ENCODE measurements at regions not wholly inside any gene's neighbourhood (a gene's known extent, or its start where the extent isn't known, plus 50 kb on each side); places are given as distances from the start of the nearest gene placed in this dataset.

GRCh38 chr2:156031121-156031520 is 301.4 kb downstream of the NR4A2 start:
- H3K9me3 Mint-ChIP-seq: no peaks in the 10 kb centered on the region
- H3K4me1 Mint-ChIP-seq: no peaks in the 10 kb centered on the region
- ATAC-seq (ENCODE audit: low read depth): no peak
- no peak for DNase-seq (ENCODE audit: low spot score in 2 of 2)
- H3K27ac Mint-ChIP-seq: no peak overlapping the region
- H3K36me3 Mint-ChIP-seq: no peaks in the 10 kb centered on the region
- no peak overlapping the region for H3K4me3 Mint-ChIP-seq
- H3K27me3 Mint-ChIP-seq: peaks cover 2% of the 10 kb centered on the region

GRCh38 chr2:156023229-156023869 is 309.2 kb downstream of the NR4A2 start:
- no peak overlapping the region for H3K4me3 Mint-ChIP-seq
- no peaks in the 10 kb centered on the region for H3K36me3 Mint-ChIP-seq
- H3K4me1 Mint-ChIP-seq: no peaks in the 10 kb centered on the region
- no peaks in the 10 kb centered on the region for H3K9me3 Mint-ChIP-seq
- DNase-seq (ENCODE audit: low spot score in 2 of 2): no peak
- no peak for ATAC-seq (ENCODE audit: low read depth)
- H3K27ac Mint-ChIP-seq: no peak overlapping the region
- peaks cover 4% of the 10 kb centered on the region for H3K27me3 Mint-ChIP-seq

GRCh38 chr2:156021146-156022040 is 311.1 kb downstream of the NR4A2 start:
- Mint-ChIP-seq H3K27ac (no peak overlapping the region), H3K27me3 (peaks cover 2% of the 10 kb centered on the region), H3K4me3 (no peak overlapping the region), H3K4me1 (no peaks in the 10 kb centered on the region), H3K9me3 (no peaks in the 10 kb centered on the region), H3K36me3 (no peaks in the 10 kb centered on the region)
- ATAC-seq (ENCODE audit: low read depth): no peak
- no peak for DNase-seq (ENCODE audit: low spot score in 2 of 2)

- H3K4me3 Mint-ChIP-seq: no peak overlapping the region
- H3K27ac Mint-ChIP-seq: no peak overlapping the region
- H3K4me1 Mint-ChIP-seq: no peaks in the 10 kb centered on the region
These were observed 313.2 kb downstream of the NR4A2 start for GRCh38 chr2:156019341-156019740.

GRCh38 chr2:156017341-156017885 is 315.1 kb downstream of the NR4A2 start:
- Mint-ChIP-seq H3K9me3 (no peaks in the 10 kb centered on the region), H3K4me3 (no peak overlapping the region), H3K27ac (no peak overlapping the region), H3K4me1 (no peaks in the 10 kb centered on the region), H3K36me3 (no peaks in the 10 kb centered on the region), H3K27me3 (peaks cover 4% of the 10 kb centered on the region)
- DNase-seq (ENCODE audit: low spot score in 2 of 2): no peak
- no peak for ATAC-seq (ENCODE audit: low read depth)

More at GRCh38 chr2:156019341-156019740, 313.2 kb downstream of the NR4A2 start:
- Mint-ChIP-seq H3K27me3 (peaks cover 2% of the 10 kb centered on the region), H3K36me3 (no peaks in the 10 kb centered on the region), H3K9me3 (no peaks in the 10 kb centered on the region)
- no peak for ATAC-seq (ENCODE audit: low read depth)
- no peak for DNase-seq (ENCODE audit: low spot score in 2 of 2)

GRCh38 chr2:156009293-156009692 is 323.2 kb downstream of the NR4A2 start:
- no peak for ATAC-seq (ENCODE audit: low read depth)
- no peak for DNase-seq (ENCODE audit: low spot score in 2 of 2)

GRCh38 chr2:156006721-156007618 is 325.6 kb downstream of the NR4A2 start:
- ATAC-seq (ENCODE audit: low read depth) (no peak), DNase-seq (ENCODE audit: low spot score in 2 of 2) (no peak)
- Mint-ChIP-seq H3K4me1 (no peaks in the 10 kb centered on the region), H3K27me3 (no peaks in the 10 kb centered on the region), H3K27ac (no peak overlapping the region), H3K36me3 (no peaks in the 10 kb centered on the region), H3K4me3 (no peak overlapping the region), H3K9me3 (no peaks in the 10 kb centered on the region)

More at GRCh38 chr2:156009293-156009692, 323.2 kb downstream of the NR4A2 start:
- Mint-ChIP-seq H3K36me3 (no peaks in the 10 kb centered on the region), H3K4me3 (no peak overlapping the region), H3K9me3 (no peaks in the 10 kb centered on the region), H3K4me1 (no peaks in the 10 kb centered on the region), H3K27ac (no peak overlapping the region), H3K27me3 (peaks cover 2% of the 10 kb centered on the region)

GRCh38 chr2:156005999-156006712 is 326.4 kb downstream of the NR4A2 start:
- H3K9me3 Mint-ChIP-seq: no peaks in the 10 kb centered on the region
- H3K4me3 Mint-ChIP-seq: no peak overlapping the region
- H3K27ac Mint-ChIP-seq: no peak overlapping the region
- ATAC-seq (ENCODE audit: low read depth) (no peak), DNase-seq (ENCODE audit: low spot score in 2 of 2) (no peak)
- no peaks in the 10 kb centered on the region for H3K4me1 Mint-ChIP-seq
- no peaks in the 10 kb centered on the region for H3K36me3 Mint-ChIP-seq
- no peaks in the 10 kb centered on the region for H3K27me3 Mint-ChIP-seq

GRCh38 chr2:156005531-156005930 is 327.0 kb downstream of the NR4A2 start:
- DNase-seq (ENCODE audit: low spot score in 2 of 2) (no peak), ATAC-seq (ENCODE audit: low read depth) (no peak)
- Mint-ChIP-seq H3K27me3 (no peaks in the 10 kb centered on the region), H3K4me3 (no peak overlapping the region), H3K4me1 (no peaks in the 10 kb centered on the region), H3K36me3 (no peaks in the 10 kb centered on the region), H3K9me3 (no peaks in the 10 kb centered on the region), H3K27ac (no peak overlapping the region)

- H3K4me1 Mint-ChIP-seq: no peaks in the 10 kb centered on the region
- DNase-seq (ENCODE audit: low spot score in 2 of 2) (no peak), ATAC-seq (ENCODE audit: low read depth) (no peak)
- H3K27ac Mint-ChIP-seq: no peak overlapping the region
- no peaks in the 10 kb centered on the region for H3K9me3 Mint-ChIP-seq
- no peaks in the 10 kb centered on the region for H3K36me3 Mint-ChIP-seq
- no peak overlapping the region for H3K4me3 Mint-ChIP-seq
- no peaks in the 10 kb centered on the region for H3K27me3 Mint-ChIP-seq
These were observed 328.1 kb downstream of the NR4A2 start for GRCh38 chr2:156004459-156004858.

GRCh38 chr2:156003780-156004179 is 328.7 kb downstream of the NR4A2 start:
- no peaks in the 10 kb centered on the region for H3K36me3 Mint-ChIP-seq
- no peaks in the 10 kb centered on the region for H3K27me3 Mint-ChIP-seq
- DNase-seq (ENCODE audit: low spot score in 2 of 2): no peak
- no peaks in the 10 kb centered on the region for H3K4me1 Mint-ChIP-seq
- no peaks in the 10 kb centered on the region for H3K9me3 Mint-ChIP-seq
- ATAC-seq (ENCODE audit: low read depth): no peak
- H3K27ac Mint-ChIP-seq: no peak overlapping the region
- H3K4me3 Mint-ChIP-seq: no peak overlapping the region

- H3K27ac Mint-ChIP-seq: no peak overlapping the region
- no peak overlapping the region for H3K4me3 Mint-ChIP-seq
- ATAC-seq (ENCODE audit: low read depth) (no peak), DNase-seq (ENCODE audit: low spot score in 2 of 2) (no peak)
- no peaks in the 10 kb centered on the region for H3K4me1 Mint-ChIP-seq
- H3K36me3 Mint-ChIP-seq: no peaks in the 10 kb centered on the region
- H3K27me3 Mint-ChIP-seq: no peaks in the 10 kb centered on the region
- no peaks in the 10 kb centered on the region for H3K9me3 Mint-ChIP-seq
These were observed 330.7 kb downstream of the NR4A2 start for GRCh38 chr2:156001851-156002250.

GRCh38 chr2:155997538-155997937 is 335.0 kb downstream of the NR4A2 start:
- no peak overlapping the region for H3K4me3 Mint-ChIP-seq
- H3K9me3 Mint-ChIP-seq: no peaks in the 10 kb centered on the region
- H3K27ac Mint-ChIP-seq: no peak overlapping the region
- no peak for DNase-seq (ENCODE audit: low spot score in 2 of 2)
- H3K4me1 Mint-ChIP-seq: no peaks in the 10 kb centered on the region
- H3K36me3 Mint-ChIP-seq: no peaks in the 10 kb centered on the region
- no peaks in the 10 kb centered on the region for H3K27me3 Mint-ChIP-seq
- no peak for ATAC-seq (ENCODE audit: low read depth)

All from memory B cell (primary cell).